HUES64 (cell line): ENCODE measurements at regions not wholly inside any gene's neighbourhood (a gene's known extent, or its start where the extent isn't known, plus 50 kb on each side); places are given as distances from the start of the nearest gene placed in this dataset.
A peak's percentile ranks its signal among the peaks of the same experiment; 100 is the strongest.

Experiments used
- H3K27ac ChIP-seq: 2 replicates; pipeline ENCODE4 v1.7.0; 2013; ENCODE audit warnings: low read depth, low read length, inconsistent platforms
- H3K27me3 ChIP-seq: 2 replicates; pipeline ENCODE4 v1.6.1; 2013; ENCODE audit warnings: mild to moderate bottlenecking, low read length; ENCODE audit not compliant: insufficient read depth
- H3K36me3 ChIP-seq: 2 replicates; pipeline ENCODE4 v1.6.1; 2013; ENCODE audit warnings: mild to moderate bottlenecking, low read length; ENCODE audit not compliant: insufficient read depth
- H3K4me1 ChIP-seq: 2 replicates; pipeline ENCODE4 v1.6.1; 2013; ENCODE audit warnings: mild to moderate bottlenecking, low read length, moderate library complexity; ENCODE audit not compliant: insufficient read depth
- H3K4me3 ChIP-seq: 2 replicates; pipeline ENCODE4 v1.5.1; 2013; ENCODE audit warnings: mild to moderate bottlenecking, low read length, moderate library complexity
- H3K9ac ChIP-seq: 2 replicates; pipeline ENCODE4 v1.6.1; 2013; ENCODE audit warnings: mild to moderate bottlenecking, low read depth, low read length
- H3K9me3 ChIP-seq: 2 replicates; pipeline ENCODE4 v1.6.1; 2013; ENCODE audit warnings: low read depth, low read length; ENCODE audit not compliant: insufficient read depth
- WGBS: fragments of 150-250, 120-280 bp; methylation state at CpG from one replicate; pipeline ENCODE4 v1.1.7; 2013; ENCODE audit warnings: missing lambda C conversion rate; 5-methylcytosine and 5-hydroxymethylcytosine counted together

DNA sequence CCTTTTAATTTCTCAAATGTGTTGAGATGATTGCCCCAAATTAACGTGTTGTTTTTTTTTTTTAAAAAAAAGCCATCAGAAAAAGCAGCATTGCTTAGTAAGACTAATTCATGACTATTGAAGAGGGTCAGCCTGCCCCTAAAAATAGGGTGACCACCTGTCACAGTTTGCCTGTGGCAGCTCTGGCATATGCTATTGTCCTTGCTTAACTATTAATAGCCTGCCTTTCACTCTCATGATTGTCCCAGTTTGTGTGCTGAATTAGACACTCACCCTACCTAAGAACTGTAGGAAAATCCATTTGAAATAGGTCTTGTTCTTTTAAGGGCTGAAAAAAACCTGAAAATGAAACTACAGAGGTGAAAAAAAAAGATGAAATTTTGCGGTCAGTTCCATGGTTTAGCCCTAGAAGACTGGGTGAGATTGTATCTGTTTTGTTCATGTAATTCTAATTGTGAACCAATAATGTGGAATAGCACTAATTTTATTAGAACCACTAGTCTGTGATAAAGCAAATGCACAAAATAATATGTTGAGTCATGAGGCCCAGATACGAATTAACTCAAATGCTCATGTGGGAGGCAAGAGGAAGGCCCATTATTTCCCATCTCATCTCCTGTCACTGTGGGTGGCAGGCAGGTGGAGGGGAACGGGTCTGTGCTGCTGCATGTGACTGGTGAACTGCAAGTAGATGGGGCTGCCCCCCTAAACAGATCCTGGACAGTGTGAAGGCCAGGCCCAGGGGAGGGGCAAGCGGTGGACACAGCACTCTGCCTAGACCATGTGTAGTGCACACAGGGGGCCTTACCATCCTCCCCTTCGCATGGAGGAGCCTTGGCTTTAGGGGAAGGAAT is 265.4 kb upstream of the NFE2L3 start:
- H3K27ac ChIP-seq = no peak overlapping the region
- no peaks in the 10 kb centered on the region for H3K27me3 ChIP-seq
- no peak overlapping the region for H3K9ac ChIP-seq
- H3K36me3 ChIP-seq = no peaks in the 10 kb centered on the region
- H3K4me1 ChIP-seq = no peaks in the 10 kb centered on the region
- no peak overlapping the region for H3K4me3 ChIP-seq
- no peaks in the 10 kb centered on the region for H3K9me3 ChIP-seq
- 91% methylated on average over 6 of the region's 6 CpGs for WGBS

DNA sequence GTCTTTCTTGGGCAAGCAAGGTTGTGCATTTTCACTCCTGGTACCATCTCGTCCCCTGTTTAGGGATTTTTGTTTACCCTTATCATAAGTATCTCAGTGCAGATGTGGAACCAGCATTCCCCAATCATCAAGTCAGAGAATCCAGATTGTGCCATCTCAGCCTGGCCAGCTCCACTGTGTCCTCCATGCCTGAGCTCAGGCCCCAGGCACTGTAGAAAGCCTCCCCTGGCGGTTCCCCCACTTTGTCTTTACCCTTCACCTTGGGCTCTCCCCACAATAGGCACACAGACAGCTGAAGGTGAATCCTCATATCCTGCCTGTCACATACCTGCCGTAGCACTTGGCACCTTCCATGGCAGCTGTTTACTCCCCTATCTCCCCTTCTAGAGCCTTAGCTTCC is 264.7 kb upstream of the NFE2L3 start:
- no peak overlapping the region for H3K4me3 ChIP-seq
- H3K9ac ChIP-seq = no peak overlapping the region
- WGBS = 95% methylated on average over 3 of the region's 3 CpGs
- no peaks in the 10 kb centered on the region for H3K4me1 ChIP-seq
- no peaks in the 10 kb centered on the region for H3K9me3 ChIP-seq
- H3K27me3 ChIP-seq = no peaks in the 10 kb centered on the region
- H3K27ac ChIP-seq = no peak overlapping the region
- no peaks in the 10 kb centered on the region for H3K36me3 ChIP-seq

DNA sequence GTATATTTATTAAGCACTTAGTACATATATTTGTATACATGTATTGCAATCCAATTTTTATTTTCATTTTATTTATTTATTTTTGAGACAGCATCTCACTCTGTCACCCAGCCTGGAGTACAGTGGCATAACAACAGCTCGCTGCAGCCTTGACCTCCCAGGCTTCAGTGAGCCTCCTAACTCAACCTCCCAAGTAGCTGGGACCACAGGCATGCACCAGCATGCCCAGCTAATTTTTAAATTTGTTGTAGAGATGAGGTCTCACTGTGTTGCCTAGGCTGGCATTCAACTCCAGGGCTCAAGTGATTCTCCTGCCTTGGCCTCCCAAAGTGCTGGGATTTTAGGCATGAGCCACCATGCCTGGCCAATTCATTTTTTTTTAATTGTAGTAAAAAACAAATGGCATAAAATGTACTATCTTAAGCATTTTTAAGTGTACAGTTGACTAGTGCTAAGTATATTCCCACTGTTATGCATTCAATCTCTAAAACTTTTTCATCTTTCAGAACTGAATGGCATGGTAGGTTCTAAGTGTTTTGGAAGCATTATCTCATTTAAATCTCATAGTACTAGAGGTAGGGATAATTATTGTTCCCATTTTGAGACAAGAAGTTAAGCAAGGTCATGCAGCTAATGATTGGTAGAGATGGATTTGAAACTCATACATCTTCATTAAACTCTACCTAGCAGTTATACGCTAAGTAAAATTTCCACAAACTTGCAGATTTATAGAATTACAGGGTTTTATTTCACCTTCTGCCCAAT is 264.0 kb upstream of the NFE2L3 start:
- Histone ChIP-seq H3K27me3 (no peaks in the 10 kb centered on the region), H3K9ac (no peak overlapping the region), H3K9me3 (no peaks in the 10 kb centered on the region), H3K36me3 (no peaks in the 10 kb centered on the region), H3K27ac (no peak overlapping the region), H3K4me3 (no peak overlapping the region), H3K4me1 (no peaks in the 10 kb centered on the region)
- 89% methylated on average over 1 of the region's 2 CpGs for WGBS

DNA sequence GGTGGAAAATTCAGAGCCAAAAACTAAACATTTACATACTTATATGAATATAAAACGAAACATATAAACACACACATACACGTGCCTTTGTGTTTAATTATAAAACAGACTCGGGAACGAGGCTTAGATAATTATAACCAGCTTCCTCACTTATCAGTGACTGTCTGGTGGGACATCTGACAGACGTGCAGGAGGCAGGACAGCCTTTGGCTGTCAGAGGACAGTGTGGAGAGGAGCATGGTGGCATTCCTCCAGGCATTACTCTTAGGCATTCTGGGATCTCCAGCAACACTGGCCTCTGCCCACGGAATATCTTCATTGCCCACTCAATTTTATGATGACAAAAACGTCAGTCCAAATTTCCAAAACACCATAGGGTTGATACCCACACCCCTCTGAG is 262.2 kb upstream of the NFE2L3 start:
- Histone ChIP-seq H3K27ac (no peak overlapping the region), H3K27me3 (no peaks in the 10 kb centered on the region), H3K9me3 (no peaks in the 10 kb centered on the region), H3K4me1 (no peaks in the 10 kb centered on the region), H3K9ac (no peak overlapping the region), H3K4me3 (no peak overlapping the region), H3K36me3 (no peaks in the 10 kb centered on the region)
- 80% methylated on average over 7 of the region's 7 CpGs for WGBS

GRCh38 chr7:25891591-25891990 is 260.4 kb upstream of the NFE2L3 start:
- Histone ChIP-seq H3K4me3 (no peak overlapping the region), H3K9ac (no peak overlapping the region), H3K36me3 (no peaks in the 10 kb centered on the region), H3K9me3 (no peaks in the 10 kb centered on the region), H3K4me1 (peaks cover 4% of the 10 kb centered on the region; the same call in 1 of the 2 replicates), H3K27ac (no peak overlapping the region), H3K27me3 (peaks cover 5% of the 10 kb centered on the region; the same call in 1 of the 2 replicates)
- WGBS = 90% methylated on average over 4 of the region's 4 CpGs

DNA sequence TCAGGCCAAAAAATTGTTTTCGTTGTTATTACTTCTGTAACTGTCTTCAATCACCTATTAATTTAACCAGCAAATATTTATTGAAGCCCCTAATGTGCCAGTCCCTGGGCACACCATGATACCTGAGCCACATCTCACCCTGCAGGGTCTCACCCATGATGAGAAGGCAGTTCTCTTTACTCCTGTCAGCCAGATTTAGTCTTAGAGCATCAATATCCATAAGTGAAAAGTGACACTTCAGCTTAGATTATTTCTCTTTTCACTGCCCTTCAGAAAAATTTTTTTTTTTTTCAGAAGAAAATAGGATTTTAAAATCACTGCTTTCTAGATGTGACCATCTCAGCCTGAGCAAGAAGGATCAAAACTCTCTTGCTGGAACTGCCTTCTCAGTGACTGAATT is 258.6 kb upstream of the NFE2L3 start:
- Histone ChIP-seq H3K27me3 (peaks cover 5% of the 10 kb centered on the region; the same call in 1 of the 2 replicates), H3K9ac (no peak overlapping the region), H3K4me3 (no peak overlapping the region), H3K36me3 (no peaks in the 10 kb centered on the region), H3K27ac (no peak overlapping the region), H3K9me3 (no peaks in the 10 kb centered on the region), H3K4me1 (peaks cover 4% of the 10 kb centered on the region; the same call in 1 of the 2 replicates)
- 100% methylated on average over 1 of the region's 1 CpG for WGBS

DNA sequence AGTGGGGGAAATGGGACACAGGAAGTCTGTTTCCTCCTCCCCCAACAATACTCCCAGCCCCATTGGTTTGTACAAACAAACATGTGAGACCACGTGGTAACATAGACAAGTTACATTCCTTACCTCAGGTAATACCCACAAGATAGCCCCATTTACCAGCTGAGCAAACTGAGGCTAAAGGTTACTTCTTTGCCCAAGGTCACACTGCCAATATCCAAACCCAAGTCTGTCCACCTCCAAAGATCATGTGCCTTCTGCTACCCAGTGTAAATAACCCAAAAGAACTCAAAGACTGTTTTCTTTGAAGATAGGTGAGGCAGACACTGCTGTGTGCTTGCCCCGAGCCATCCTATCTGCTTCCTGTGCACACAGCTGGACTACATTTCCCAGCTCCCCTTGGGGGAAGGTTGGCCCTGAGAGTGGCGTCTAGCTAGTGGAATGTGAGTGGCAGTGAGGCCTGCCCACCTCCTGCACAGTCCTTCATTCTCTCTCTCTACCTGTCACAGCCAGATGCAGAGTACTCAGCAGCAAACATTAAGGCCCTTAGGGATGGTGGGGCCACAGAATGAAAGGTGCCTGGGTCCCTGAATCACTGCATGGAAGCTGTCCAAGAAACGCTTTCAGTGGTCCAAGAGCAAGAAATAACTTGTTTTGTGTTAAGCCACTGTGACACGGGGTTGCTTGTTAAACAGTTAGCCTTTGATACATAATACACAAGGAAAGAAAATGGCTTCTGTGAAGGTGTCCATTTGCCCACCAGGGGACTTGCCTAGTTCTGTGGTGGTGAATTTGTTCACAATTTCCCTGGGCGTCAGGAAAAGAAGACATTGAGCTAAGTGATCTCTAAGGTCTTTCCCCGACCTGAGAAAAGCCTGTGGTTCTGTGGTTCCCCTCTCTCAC is 257.7 kb upstream of the NFE2L3 start:
- Histone ChIP-seq H3K4me3 (no peak overlapping the region), H3K27me3 (peaks cover 5% of the 10 kb centered on the region; the same call in 1 of the 2 replicates), H3K9me3 (no peaks in the 10 kb centered on the region), H3K36me3 (no peaks in the 10 kb centered on the region), H3K9ac (no peak overlapping the region), H3K27ac (no peak overlapping the region), H3K4me1 (peaks cover 4% of the 10 kb centered on the region; the same call in 1 of the 2 replicates)
- WGBS = 88% methylated on average over 6 of the region's 7 CpGs

DNA sequence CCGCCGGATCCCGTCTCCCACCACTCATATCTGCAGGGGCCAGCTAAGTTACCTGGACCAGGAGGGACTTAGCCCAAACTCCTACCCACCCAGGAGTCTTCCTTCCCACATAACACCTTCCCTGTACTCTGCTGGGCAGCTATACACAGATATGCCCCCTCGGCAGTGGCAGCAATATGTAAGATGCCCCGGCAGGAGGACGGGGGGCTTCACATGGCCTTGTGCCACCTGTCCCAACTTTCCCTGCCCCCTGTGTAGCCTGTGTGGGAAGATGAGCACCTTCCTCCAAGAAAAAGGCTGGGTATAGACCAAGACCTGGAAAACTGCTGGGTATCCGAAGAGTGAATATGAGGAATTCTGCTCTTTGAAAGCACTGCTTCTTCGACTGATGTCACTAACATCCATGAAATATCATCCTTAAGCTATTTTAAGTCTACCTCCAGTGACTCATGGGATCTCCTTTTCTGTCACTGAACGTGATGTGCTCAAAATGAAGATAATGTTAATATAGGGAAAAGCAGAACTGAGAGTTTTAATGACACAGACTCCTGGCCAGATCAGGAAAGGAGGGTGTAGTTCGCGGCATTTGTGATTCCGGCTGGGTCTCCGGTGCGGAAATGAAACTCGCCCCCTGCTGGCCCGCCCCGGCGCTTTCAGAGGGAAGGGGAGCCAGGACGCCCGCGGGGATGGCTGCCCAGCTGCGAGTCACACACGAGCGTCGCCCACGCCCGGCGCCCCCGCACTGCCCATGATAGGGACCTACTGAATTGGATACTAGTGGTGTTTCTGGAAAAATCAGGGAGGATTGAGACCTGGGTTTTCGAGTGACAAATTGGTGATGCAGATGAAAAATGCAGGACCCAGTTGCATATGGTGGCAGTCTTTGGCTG is 256.9 kb upstream of the NFE2L3 start:
- H3K27me3 ChIP-seq = peaks cover 5% of the 10 kb centered on the region; the same call in 1 of the 2 replicates
- 26% methylated on average over 30 of the region's 30 CpGs for WGBS

DNA sequence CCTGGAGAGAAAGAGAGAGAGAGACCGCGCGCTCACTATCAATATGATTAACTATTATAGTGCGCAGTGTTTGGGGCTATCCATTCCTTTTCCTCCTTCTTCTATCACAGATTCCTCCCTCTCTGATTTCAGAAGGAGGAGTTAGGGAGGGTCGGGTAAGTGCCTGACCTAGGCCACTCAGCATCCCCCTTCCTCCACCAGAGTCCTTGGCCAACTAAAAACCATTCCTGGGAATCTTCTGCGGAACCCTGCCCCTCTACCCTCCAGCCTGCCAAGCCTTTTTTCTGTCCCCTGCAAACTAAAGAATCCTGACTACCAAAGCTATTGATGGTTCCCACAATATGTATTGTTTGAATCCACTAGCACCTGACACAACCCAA is 256.2 kb upstream of the NFE2L3 start:
- H3K4me3 ChIP-seq = peak overlapping the region; percentile 82
- no peak overlapping the region for H3K27ac ChIP-seq
- H3K27me3 ChIP-seq = peaks cover 5% of the 10 kb centered on the region; the same call in 1 of the 2 replicates
- no peaks in the 10 kb centered on the region for H3K9me3 ChIP-seq
- WGBS = 23% methylated on average over 2 of the region's 6 CpGs
- H3K4me1 ChIP-seq = peaks cover 4% of the 10 kb centered on the region; the same call in 1 of the 2 replicates
- H3K9ac ChIP-seq = no peak overlapping the region; the same call in 1 of the 2 replicates
- no peaks in the 10 kb centered on the region for H3K36me3 ChIP-seq

More for the DNA sequence above, 256.9 kb upstream of the NFE2L3 start:
- H3K9ac ChIP-seq = no peak overlapping the region; the same call in 1 of the 2 replicates
- H3K9me3 ChIP-seq = no peaks in the 10 kb centered on the region
- no peak overlapping the region for H3K27ac ChIP-seq
- peak overlapping the region; percentile 82 for H3K4me3 ChIP-seq
- H3K36me3 ChIP-seq = no peaks in the 10 kb centered on the region
- peaks cover 4% of the 10 kb centered on the region; the same call in 1 of the 2 replicates for H3K4me1 ChIP-seq

- WGBS = 86% methylated on average over 8 of the region's 8 CpGs
- Histone ChIP-seq H3K36me3 (no peaks in the 10 kb centered on the region), H3K9me3 (no peaks in the 10 kb centered on the region), H3K4me3 (no peak overlapping the region), H3K27me3 (peaks cover 5% of the 10 kb centered on the region; the same call in 1 of the 2 replicates), H3K27ac (no peak overlapping the region), H3K9ac (no peak overlapping the region), H3K4me1 (peaks cover 4% of the 10 kb centered on the region; the same call in 1 of the 2 replicates)
Measured at GRCh38 chr7:25897261-25897782, 254.7 kb upstream of the NFE2L3 start.
